Esophagus squamous epithelium (tissue), 5 donors: ENCODE measurements at regions not wholly inside any gene's neighbourhood (a gene's known extent, or its start where the extent isn't known, plus 50 kb on each side); places are given as distances from the start of the nearest gene placed in this dataset.
"Not testable (repeated sequence)": the region's sequence is repeated elsewhere in the genome, so short reads cannot be mapped to it uniquely, and the experiment has no call there.

ENCODE experiments used
- DNase-seq: peaks from one replicate; lab custom pipeline; 2025; lab: John Stamatoyannopoulos, UW
- H3K27ac ChIP-seq, 4 donors: fragments of 200-600 bp; sonication (generic); one replicate each; pipeline ENCODE4 v1.5.1; 2016 to 2019; ENCODE audit warnings: mild to moderate bottlenecking in 1 of 4
- H3K27me3 ChIP-seq, 4 donors: fragments of 200-600 bp; sonication (generic); 1 replicate in 3 of 4; 2 replicates in 1 of 4; pipeline versions ENCODE4 v1.5.1 to v1.6.0; 2017 to 2021; ENCODE audit warnings: antibody characterized with exemption in 1 of 4
- H3K36me3 ChIP-seq, 3 donors: fragments of 200-600 bp; sonication (generic); one replicate each; pipeline ENCODE4 v1.5.1; 2016 to 2019
- H3K4me1 ChIP-seq, 3 donors: fragments of 200-600 bp; sonication (generic); one replicate each; pipeline ENCODE4 v1.5.1; 2017 to 2019
- H3K4me3 ChIP-seq, 4 donors: fragments of 200-600 bp; sonication (generic); 1 replicate in 3 of 4; 2 replicates in 1 of 4; pipeline ENCODE4 v1.5.1; 2016 to 2019; ENCODE audit warnings: mild to moderate bottlenecking in 2 of 4, moderate library complexity in 1 of 4
- H3K9me3 ChIP-seq, 3 donors: fragments of 200-600 bp; sonication (generic); one replicate each; pipeline ENCODE4 v1.5.1; 2016 to 2019
- CTCF ChIP-seq, 6 experiments: fragments of 450-650 bp in 4 of 6; fragments of 200-600 bp in 2 of 6; sonication (generic) in 2 of 6; IDR thresholded peaks; one replicate each; pipeline ENCODE4 v1.5.1; 2016 to 2019; ENCODE audit warnings: antibody characterized with exemption in 6 of 6, mild to moderate bottlenecking in 4 of 6, moderate library complexity in 4 of 6
- POLR2A ChIP-seq, 4 donors: fragments of 450-650 bp; IDR thresholded peaks; one replicate each; pipeline ENCODE4 v1.6.1; 2017; ENCODE audit warnings: antibody characterized with exemption in 4 of 4, mild to moderate bottlenecking in 4 of 4, moderate library complexity in 3 of 4
- WGBS, 2 donors: methylation state at CpG; one replicate each; pipeline ENCODE4 v1.1.5; 2018; 5-methylcytosine and 5-hydroxymethylcytosine counted together
- intact Hi-C: fragments of 100-400 bp; cut with DNase I; formaldehyde crosslinking; loops from one replicate; pipeline ENCODE4 v1.15.0; 2022
- donor health status: DM: yes; HTN: yes; CAD: no.

GRCh38 chr18:5029592-5029991, 167.5 kb downstream of the AKAIN1 start:
- intact Hi-C loops: no loop called here
- no peak overlapping the region for H3K27ac ChIP-seq
- no peaks in the 10 kb centered on the region for H3K27me3 ChIP-seq
- no peak for DNase-seq
- H3K9me3 ChIP-seq: peaks cover 0 to 7% (median 6%) of the 10 kb centered on the region in 3 donors
- H3K4me3 ChIP-seq: no peak overlapping the region
- no peak for TF ChIP-seq POLR2A (IDR thresholded peaks at IDR 0.05)
- TF ChIP-seq CTCF (IDR thresholded peaks at IDR 0.05): no peak
- H3K4me1 ChIP-seq: no peaks in the 10 kb centered on the region
- WGBS, 2 donors: 69 to 73% methylated on average over 5 of the region's 5 CpGs
- no peaks in the 10 kb centered on the region for H3K36me3 ChIP-seq

GRCh38 chr18:5024741-5025140, 172.3 kb downstream of the AKAIN1 start:
- no peak overlapping the region for H3K27ac ChIP-seq
- intact Hi-C loops: no loop called here
- DNase-seq: no peak
- TF ChIP-seq CTCF (IDR thresholded peaks at IDR 0.05) (no peak), POLR2A (IDR thresholded peaks at IDR 0.05) (no peak)
- 80 to 89% methylated on average over 2 of the region's 2 CpGs for WGBS, 2 donors
- H3K9me3 ChIP-seq: no peaks in the 10 kb centered on the region
- H3K36me3 ChIP-seq: no peaks in the 10 kb centered on the region
- H3K4me3 ChIP-seq: no peak overlapping the region
- H3K4me1 ChIP-seq: no peaks in the 10 kb centered on the region
- no peaks in the 10 kb centered on the region for H3K27me3 ChIP-seq

GRCh38 chr18:5021558-5021957, 175.5 kb downstream of the AKAIN1 start:
- DNase-seq: no peak
- H3K9me3 ChIP-seq: no peaks in the 10 kb centered on the region
- H3K27me3 ChIP-seq: no peaks in the 10 kb centered on the region
- no peak for TF ChIP-seq POLR2A (IDR thresholded peaks at IDR 0.05)
- no peak for TF ChIP-seq CTCF (IDR thresholded peaks at IDR 0.05)
- no peaks in the 10 kb centered on the region for H3K4me1 ChIP-seq
- intact Hi-C loops: no loop called here
- H3K4me3 ChIP-seq: no peak overlapping the region
- H3K36me3 ChIP-seq: no peaks in the 10 kb centered on the region
- no peak overlapping the region for H3K27ac ChIP-seq

GRCh38 chr18:5015213-5015612, 181.8 kb downstream of the AKAIN1 start:
- H3K27me3 ChIP-seq: no peaks in the 10 kb centered on the region
- no peak overlapping the region for H3K27ac ChIP-seq
- no peak for DNase-seq
- TF ChIP-seq CTCF (IDR thresholded peaks at IDR 0.05) (no peak), POLR2A (IDR thresholded peaks at IDR 0.05) (no peak)
- 38 to 64% methylated on average over 4 of the region's 4 CpGs for WGBS, 2 donors
- H3K4me1 ChIP-seq: no peaks in the 10 kb centered on the region
- H3K36me3 ChIP-seq: no peaks in the 10 kb centered on the region
- H3K9me3 ChIP-seq: no peaks in the 10 kb centered on the region
- intact Hi-C loops: no loop called here
- H3K4me3 ChIP-seq: no peak overlapping the region

GRCh38 chr18:5004031-5004820, 192.8 kb downstream of the AKAIN1 start:
- not testable (repeated sequence) for H3K36me3 ChIP-seq

More at GRCh38 chr18:5004031-5004820, 192.8 kb downstream of the AKAIN1 start:
- H3K9me3 ChIP-seq, DNase-seq, H3K4me1 ChIP-seq, H3K27ac ChIP-seq, H3K27me3 ChIP-seq, intact Hi-C loops: not testable (repeated sequence)
- H3K4me3 ChIP-seq: peak overlapping the region; percentile 12 to 58 (median 39)
- WGBS, 2 donors: 9 to 32% methylated on average over 12 to 17 of the region's 32 CpGs
